SU-DHL-6 (cell line): ENCODE measurements at regions not wholly inside any gene's neighbourhood (a gene's known extent, or its start where the extent isn't known, plus 50 kb on each side); places are given as distances from the start of the nearest gene placed in this dataset.

Experiments
- H2AFZ ChIP-seq: fragments of 200-600 bp; sonication (generic); 2 replicates; pipeline ENCODE4 v1.6.1; 2014; ENCODE audit warnings: low read depth, mild to moderate bottlenecking, moderate library complexity, mixed read lengths, antibody characterized with exemption, low read length; ENCODE audit not compliant: severe bottlenecking
- H3F3A ChIP-seq: fragments of 200-600 bp; shearing (Covaris generic); 2 replicates; pipeline ENCODE4 v1.6.0; 2016; ENCODE audit warnings: antibody characterized with exemption, mild to moderate bottlenecking; ENCODE audit not compliant: insufficient read depth
- H3K27ac ChIP-seq: fragments of 200-600 bp; sonication (generic); 2 replicates; pipeline ENCODE4 v1.5.1; 2016; ENCODE audit warnings: low read depth, mild to moderate bottlenecking, low read length, moderate library complexity, mixed read lengths
- H3K27me3 ChIP-seq: fragments of 200-600 bp; sonication (generic), shearing (Covaris generic); 2 replicates; pipeline ENCODE4 v1.6.0; 2014; ENCODE audit warnings: mild to moderate bottlenecking, low read length
- H3K36me3 ChIP-seq: fragments of 200-600 bp; sonication (generic); 2 replicates; pipeline ENCODE4 v1.6.1; 2014; ENCODE audit warnings: mild to moderate bottlenecking, low read length, mixed read lengths
- H3K4me2 ChIP-seq: fragments of 300-600, 200-600 bp; shearing (Covaris generic), sonication (generic); 2 replicates; pipeline ENCODE4 v1.6.0; 2014; ENCODE audit warnings: low read length, low read depth, mild to moderate bottlenecking; ENCODE audit not compliant: poor library complexity, severe bottlenecking
- H3K4me3 ChIP-seq: fragments of 200-600 bp; sonication (generic); 2 replicates; pipeline ENCODE4 v1.5.1; 2014; ENCODE audit warnings: antibody characterized with exemption, low read length, mild to moderate bottlenecking, mixed read lengths; ENCODE audit not compliant: insufficient read depth, poor library complexity, severe bottlenecking
- H3K79me2 ChIP-seq: fragments of 200-600 bp; sonication (generic); 2 replicates; pipeline ENCODE4 v1.6.1; 2014; ENCODE audit warnings: mild to moderate bottlenecking, low read length, moderate library complexity; ENCODE audit not compliant: insufficient read depth
- H3K9ac ChIP-seq: fragments of 200-600 bp; sonication (generic); 2 replicates; pipeline ENCODE4 v1.7.0; 2014; ENCODE audit warnings: mild to moderate bottlenecking, low read length
- H3K9me2 ChIP-seq: fragments of 200-600 bp; sonication (generic); replicated peaks from 2 replicates; pipeline ENCODE4 v1.6.1; 2014; ENCODE audit warnings: low read length; ENCODE audit not compliant: insufficient read depth
- H3K9me3 ChIP-seq: fragments of 200-600 bp; sonication (generic); 2 replicates; pipeline ENCODE4 v1.6.1; 2014; ENCODE audit warnings: low read length, mixed read lengths; ENCODE audit not compliant: insufficient read depth
- H4K20me1 ChIP-seq: fragments of 200-600 bp; sonication (generic); 2 replicates; pipeline ENCODE4 v1.6.1; 2014; ENCODE audit warnings: low read depth, mild to moderate bottlenecking, antibody characterized with exemption, low read length, moderate library complexity, mixed read lengths
- EZH2phosphoT487 ChIP-seq: fragments of 200-600 bp; sonication (generic), shearing (Covaris generic); conservative IDR thresholded peaks from 2 replicates; pipeline ENCODE4 v1.6.1; 2018; ENCODE audit warnings: mild to moderate bottlenecking, antibody characterized with exemption, low read length, moderate library complexity, mixed read lengths
- TF ChIP-seq, protein P1 (sequence below): fragments of 200-600 bp; sonication (generic); IDR thresholded peaks from one replicate; pipeline ENCODE4 v1.5.1; 2017; ENCODE audit warnings: antibody characterized with exemption, mild to moderate bottlenecking, low read length, moderate library complexity; ENCODE audit not compliant: insufficient read depth, poor library complexity, severe bottlenecking

GRCh38 chr14:84544486-84545131 is 985.3 kb upstream of the FLRT2 start:
- H3K9ac ChIP-seq = no peak overlapping the region
- no peaks in the 10 kb centered on the region for H3K36me3 ChIP-seq
- no peaks in the 10 kb centered on the region for H4K20me1 ChIP-seq
- no peaks in the 10 kb centered on the region for H3K9me3 ChIP-seq
- H3K27ac ChIP-seq = no peak overlapping the region
- H3K9me2 ChIP-seq = no peaks in the 10 kb centered on the region; the same call in 1 of the 2 replicates
- no peak overlapping the region for H3K4me2 ChIP-seq
- TF ChIP-seq EZH2phosphoT487 = no peak
- TF ChIP-seq, protein P1, sequence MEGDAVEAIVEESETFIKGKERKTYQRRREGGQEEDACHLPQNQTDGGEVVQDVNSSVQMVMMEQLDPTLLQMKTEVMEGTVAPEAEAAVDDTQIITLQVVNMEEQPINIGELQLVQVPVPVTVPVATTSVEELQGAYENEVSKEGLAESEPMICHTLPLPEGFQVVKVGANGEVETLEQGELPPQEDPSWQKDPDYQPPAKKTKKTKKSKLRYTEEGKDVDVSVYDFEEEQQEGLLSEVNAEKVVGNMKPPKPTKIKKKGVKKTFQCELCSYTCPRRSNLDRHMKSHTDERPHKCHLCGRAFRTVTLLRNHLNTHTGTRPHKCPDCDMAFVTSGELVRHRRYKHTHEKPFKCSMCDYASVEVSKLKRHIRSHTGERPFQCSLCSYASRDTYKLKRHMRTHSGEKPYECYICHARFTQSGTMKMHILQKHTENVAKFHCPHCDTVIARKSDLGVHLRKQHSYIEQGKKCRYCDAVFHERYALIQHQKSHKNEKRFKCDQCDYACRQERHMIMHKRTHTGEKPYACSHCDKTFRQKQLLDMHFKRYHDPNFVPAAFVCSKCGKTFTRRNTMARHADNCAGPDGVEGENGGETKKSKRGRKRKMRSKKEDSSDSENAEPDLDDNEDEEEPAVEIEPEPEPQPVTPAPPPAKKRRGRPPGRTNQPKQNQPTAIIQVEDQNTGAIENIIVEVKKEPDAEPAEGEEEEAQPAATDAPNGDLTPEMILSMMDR = no peak
- no peaks in the 10 kb centered on the region for H3K79me2 ChIP-seq
- no peaks in the 10 kb centered on the region for H3K27me3 ChIP-seq
- H3K4me3 ChIP-seq = no peak overlapping the region
- no peak overlapping the region for H2AFZ ChIP-seq
- no peaks in the 10 kb centered on the region for H3F3A ChIP-seq

- no peak overlapping the region for H3K4me2 ChIP-seq
- no peaks in the 10 kb centered on the region for H3K79me2 ChIP-seq
- H3K9me2 ChIP-seq = no peaks in the 10 kb centered on the region; the same call in 1 of the 2 replicates
- H3K9ac ChIP-seq = no peak overlapping the region
- no peaks in the 10 kb centered on the region for H3F3A ChIP-seq
- no peaks in the 10 kb centered on the region for H3K9me3 ChIP-seq
- H3K4me3 ChIP-seq = no peak overlapping the region
- no peaks in the 10 kb centered on the region for H3K27me3 ChIP-seq
- no peak for TF ChIP-seq EZH2phosphoT487
- TF ChIP-seq, protein P1 = no peak
- no peak overlapping the region for H2AFZ ChIP-seq
- no peaks in the 10 kb centered on the region for H4K20me1 ChIP-seq
- no peaks in the 10 kb centered on the region for H3K36me3 ChIP-seq
- no peak overlapping the region for H3K27ac ChIP-seq
Measured at GRCh38 chr14:84546236-84546635, 983.7 kb upstream of the FLRT2 start.

DNA sequence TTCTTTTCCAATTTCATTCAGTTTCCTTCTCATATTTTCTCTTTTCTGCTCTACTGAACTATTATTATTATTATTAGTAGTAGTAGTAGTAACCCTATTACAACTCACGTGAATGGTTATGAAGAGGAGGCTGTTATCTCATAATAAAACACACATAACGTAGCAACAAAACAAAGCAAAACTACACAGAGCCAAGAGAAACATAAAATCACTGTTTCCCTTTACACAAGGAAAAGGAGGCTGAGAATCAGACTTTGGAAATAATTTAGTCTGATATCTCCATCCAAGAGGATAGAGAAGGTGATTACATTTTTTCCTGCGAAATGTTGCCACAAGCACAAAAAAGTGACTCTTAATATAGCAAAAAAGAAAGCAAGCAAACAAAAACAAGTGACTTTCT is 975.8 kb upstream of the FLRT2 start:
- no peaks in the 10 kb centered on the region for H3K79me2 ChIP-seq
- H3K9me2 ChIP-seq = no peaks in the 10 kb centered on the region
- H3K36me3 ChIP-seq = no peaks in the 10 kb centered on the region
- H3K9ac ChIP-seq = no peak overlapping the region
- TF ChIP-seq, protein P1 = no peak
- TF ChIP-seq EZH2phosphoT487 = no peak
- H3K27ac ChIP-seq = no peak overlapping the region
- no peaks in the 10 kb centered on the region for H3K27me3 ChIP-seq
- no peak overlapping the region for H2AFZ ChIP-seq
- H3K4me3 ChIP-seq = no peak overlapping the region
- 0 out of 2 replicates have a peak, but pooled peaks cover 5% of the 10 kb centered on the region for H3K9me3 ChIP-seq
- H3K4me2 ChIP-seq = no peak overlapping the region
- H4K20me1 ChIP-seq = no peaks in the 10 kb centered on the region
- no peaks in the 10 kb centered on the region for H3F3A ChIP-seq
